ENCODE measurements at regions not wholly inside any gene's neighbourhood (a gene's known extent, or its start where the extent isn't known, plus 50 kb on each side); places are given as distances from the start of the nearest gene placed in this dataset.
"Not testable (repeated sequence)": the region's sequence is repeated elsewhere in the genome, so short reads cannot be mapped to it uniquely, and the experiment has no call there.

DNA sequence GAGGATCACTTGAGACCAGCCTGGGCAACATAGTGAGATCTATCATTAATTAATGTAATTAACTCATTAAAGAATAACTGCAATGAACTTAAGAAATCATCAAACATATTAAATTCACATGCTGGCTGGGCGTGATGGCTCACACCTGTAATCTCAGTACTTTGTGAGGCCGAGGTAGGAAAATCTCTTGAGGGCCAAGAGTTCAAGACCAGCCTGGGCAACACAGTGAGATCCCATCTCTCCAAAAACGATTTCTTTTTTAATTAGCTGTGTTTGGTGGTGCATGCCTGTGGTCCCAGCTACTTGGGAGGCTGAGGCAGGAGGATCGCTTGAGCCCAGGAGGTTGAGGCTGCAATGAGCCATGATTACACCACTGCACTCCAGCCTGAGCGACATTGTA is 117.2 kb downstream of the ZFAND4 start:
- not testable (repeated sequence) for TF ChIP-seq CTCF (IDR thresholded peaks at IDR 0.05; ENCODE audit: low read length); EZH2 (IDR thresholded peaks at IDR 0.05; ENCODE audit: borderline replicate concordance, low read length)
